Heart left ventricle (tissue), 16 donors: ENCODE measurements at regions not wholly inside any gene's neighbourhood (a gene's known extent, or its start where the extent isn't known, plus 50 kb on each side); places are given as distances from the start of the nearest gene placed in this dataset.

Experiments
- ATAC-seq, 4 donors: fragments of 200-7000 bp; cut with Tn5 transposase; one replicate each; pipeline ENCODE4 v1.9.1; 2020 to 2022; ENCODE audit warnings: moderate library complexity in 4 of 4, mild to moderate bottlenecking in 3 of 4, moderate number of reproducible peaks in 1 of 4
- DNase-seq, 5 donors: peaks; one replicate each; pipeline ENCODE4 v3.0.0-alpha.2; 2020
- H3K27ac ChIP-seq, 12 donors: fragments of 200-600 bp; sonication (generic) in 4 of 12; one replicate each; pipeline versions ENCODE4 v1.5.0 to v1.8.0; 2016 to 2022; ENCODE audit warnings: mild to moderate bottlenecking in 2 of 12
- H3K27me3 ChIP-seq, 9 donors: fragments of 200-600 bp; sonication (generic) in 2 of 9; one replicate each; pipeline versions ENCODE4 v1.5.1 to v1.8.0; 2016 to 2022; ENCODE audit warnings: mild to moderate bottlenecking in 3 of 9
- H3K36me3 ChIP-seq, 9 donors: fragments of 200-600 bp; sonication (generic) in 2 of 9; one replicate each; pipeline versions ENCODE4 v1.5.0 to v1.8.0; 2018 to 2022; ENCODE audit warnings: mild to moderate bottlenecking in 2 of 9
- H3K4me1 ChIP-seq, 12 donors: fragments of 200-600 bp; sonication (generic) in 4 of 12; one replicate each; pipeline versions ENCODE4 v1.5.0 to v1.8.0; 2016 to 2022; ENCODE audit warnings: mild to moderate bottlenecking in 3 of 12
- H3K4me3 ChIP-seq, 12 donors: fragments of 200-600 bp; sonication (generic) in 4 of 12; one replicate each; pipeline versions ENCODE4 v1.5.0 to v1.8.0; 2017 to 2022; ENCODE audit warnings: mild to moderate bottlenecking in 9 of 12, moderate library complexity in 4 of 12
- H3K9me3 ChIP-seq, 12 donors: fragments of 200-600 bp; sonication (generic) in 4 of 12; one replicate each; pipeline versions ENCODE4 v1.5.0 to v1.8.0; 2016 to 2022; ENCODE audit warnings: mild to moderate bottlenecking in 1 of 12
- CTCF ChIP-seq, 12 donors: fragments of 200-600 bp; sonication (generic) in 4 of 12; IDR thresholded peaks; one replicate each; pipeline versions ENCODE4 v1.5.0 to v1.8.0; 2018 to 2022; ENCODE audit warnings: antibody characterized with exemption in 12 of 12, mild to moderate bottlenecking in 5 of 12
- POLR2A ChIP-seq, 2 donors: fragments of 450-650 bp; IDR thresholded peaks; one replicate each; pipeline ENCODE4 v1.6.1; 2017; ENCODE audit warnings: antibody characterized with exemption in 2 of 2, mild to moderate bottlenecking in 2 of 2, moderate library complexity in 2 of 2
- WGBS, 4 donors: extraction: QIAGEN DNeasy Blood & Tissue Kit in 2 of 4; methylation state at CpG; one replicate each; pipeline versions ENCODE4 v1.1.5 to v1.1.7; 2013 to 2018; 5-methylcytosine and 5-hydroxymethylcytosine counted together
- intact Hi-C, 10 donors: fragments of 100-400 bp; cut with DNase I; formaldehyde crosslinking; loops; one replicate each; pipeline versions ENCODE4 v1.11.1 to v1.14.2; 2022
- donor health status: ischemic (EF 13 %, LVEDD 7.1; RV severe dilation, severe dysfunction).
- donor health status: healthy with polysubstance abuse.
- donor health status: DM: no; HTN: yes; CAD: no.
- donor health status: DM: no; HTN: no; CAD: no.
- donor health status: ischemic (EF 25% LVEDD 6.9; RV normal size, moderate dysfunction).
- donor health status: ischemic (EF 25% LVEDD 5.7; RV mildly dilated, moderate dysfunction).
- donor health status: healthy.
- donor health status: DM: yes; HTN: yes; CAD: no.
- donor health status: ischemic (EF 35%, LVEDD 5.7; RV mildly dilated, moderate dysfunction).
- donor health status: nonischemic (EF 11% LVEDD 7.7; RV severe dilation, severe dysfunction).
- donor health status: DM: yes; HTN: yes; CAD: no.
- donor health status: PGD.
- donor health status: ischemic (EF 29% LVEDD 5.4; RV normal size, mild dysfunction).
- donor health status: nonischemic (EF 23%, LVEDD 6.1; RV moderate dilation, normal function).

GRCh38 chr2:177317857-177318256 lies 53.3 kb upstream of the NFE2L2 start:
- ATAC-seq (no peak), DNase-seq (no peak)
- intact Hi-C loops, result loop anchor here in 1 of 10 donors (5.0 kb wide), 1 partner anchor 46 kb away; no protein-coding TSS in a partner anchor
- no peak for TF ChIP-seq POLR2A (IDR thresholded peaks at IDR 0.05)
- no peak for TF ChIP-seq CTCF (IDR thresholded peaks at IDR 0.05)
- no peaks in the 10 kb centered on the region for H3K9me3 ChIP-seq
- H3K27ac ChIP-seq, result no peak overlapping the region
- H3K27me3 ChIP-seq, result no peaks in the 10 kb centered on the region
- peaks cover 0 to 16% (median 4%) of the 10 kb centered on the region in 12 donors for H3K4me1 ChIP-seq
- no peak overlapping the region for H3K4me3 ChIP-seq
- H3K36me3 ChIP-seq, result peaks cover 0 to 29% (median 9%) of the 10 kb centered on the region in 9 donors
- WGBS, 4 donors, result 95 to 98% (median 97%) methylated on average over 1 of the region's 1 CpG

- no peak overlapping the region for H3K27ac ChIP-seq
- no peak overlapping the region for H3K4me3 ChIP-seq
- H3K36me3 ChIP-seq, result peaks cover 0 to 29% (median 10%) of the 10 kb centered on the region in 9 donors
- DNase-seq, result no peak
- H3K4me1 ChIP-seq, result peaks cover 0 to 12% (median 2%) of the 10 kb centered on the region in 12 donors
- WGBS, 4 donors, result 86 to 98% (median 93%) methylated on average over 1 of the region's 1 CpG
- intact Hi-C loops, result loop anchor here in 1 of 10 donors (5.0 kb wide), 1 partner anchor 46 kb away; no protein-coding TSS in a partner anchor
- ATAC-seq, result no peak
- H3K27me3 ChIP-seq, result no peaks in the 10 kb centered on the region
- TF ChIP-seq CTCF (IDR thresholded peaks at IDR 0.05) (no peak), POLR2A (IDR thresholded peaks at IDR 0.05) (no peak)
- H3K9me3 ChIP-seq, result no peaks in the 10 kb centered on the region
These were observed 54.1 kb upstream of the NFE2L2 start for GRCh38 chr2:177318613-177319012.

- H3K4me1 ChIP-seq, result peaks cover 0 to 6% (median 0%) of the 10 kb centered on the region in 12 donors
- no peak overlapping the region for H3K27ac ChIP-seq
- peaks cover 0 to 33% (median 10%) of the 10 kb centered on the region in 9 donors for H3K36me3 ChIP-seq
- WGBS, 4 donors, result 77 to 87% (median 82%) methylated on average over 2 of the region's 2 CpGs
- no peak for DNase-seq
- intact Hi-C loops, result no loop called here
- TF ChIP-seq POLR2A (IDR thresholded peaks at IDR 0.05) (no peak), CTCF (IDR thresholded peaks at IDR 0.05) (no peak)
- H3K9me3 ChIP-seq, result no peaks in the 10 kb centered on the region
- ATAC-seq, result no peak
- H3K27me3 ChIP-seq, result no peaks in the 10 kb centered on the region
- H3K4me3 ChIP-seq, result no peak overlapping the region
These were observed 56.1 kb upstream of the NFE2L2 start for GRCh38 chr2:177320596-177320995.

GRCh38 chr2:177322801-177323261 lies 58.3 kb upstream of the NFE2L2 start:
- H3K4me3 ChIP-seq, result no peak overlapping the region
- TF ChIP-seq POLR2A (IDR thresholded peaks at IDR 0.05), result no peak
- TF ChIP-seq CTCF (IDR thresholded peaks at IDR 0.05), result no peak
- DNase-seq (no peak), ATAC-seq (no peak)
- peaks cover 0 to 14% (median 0%) of the 10 kb centered on the region in 12 donors for H3K4me1 ChIP-seq
- WGBS, 4 donors, result 81 to 84% (median 82%) methylated on average over 5 of the region's 5 CpGs
- H3K27ac ChIP-seq, result no peak overlapping the region
- H3K27me3 ChIP-seq, result no peaks in the 10 kb centered on the region
- H3K36me3 ChIP-seq, result peaks cover 0 to 33% (median 10%) of the 10 kb centered on the region in 9 donors
- no peaks in the 10 kb centered on the region for H3K9me3 ChIP-seq
- intact Hi-C loops, result no loop called here
